ENCODE measurements at regions not wholly inside any gene's neighbourhood (a gene's known extent, or its start where the extent isn't known, plus 50 kb on each side); places are given as distances from the start of the nearest gene placed in this dataset.
A peak's percentile ranks its signal among the peaks of the same experiment; 100 is the strongest.

- no peak overlapping the region for H3K4me3 ChIP-seq
- no peaks in the 10 kb centered on the region for H3K36me3 ChIP-seq
- H3K27ac ChIP-seq = no peak overlapping the region
- no peak for DNase-seq (ENCODE audit: low spot score)
- no peak for TF ChIP-seq CTCF (IDR thresholded peaks at IDR 0.05)
- no peaks in the 10 kb centered on the region for H3K9me3 ChIP-seq
- peaks cover 0 to 33% of the 10 kb centered on the region in 2 donors for H3K4me1 ChIP-seq
- no peaks in the 10 kb centered on the region for H3K27me3 ChIP-seq
These were observed 261.5 kb downstream of the CYRIA start for GRCh38 chr2:16404146-16404545.

DNA sequence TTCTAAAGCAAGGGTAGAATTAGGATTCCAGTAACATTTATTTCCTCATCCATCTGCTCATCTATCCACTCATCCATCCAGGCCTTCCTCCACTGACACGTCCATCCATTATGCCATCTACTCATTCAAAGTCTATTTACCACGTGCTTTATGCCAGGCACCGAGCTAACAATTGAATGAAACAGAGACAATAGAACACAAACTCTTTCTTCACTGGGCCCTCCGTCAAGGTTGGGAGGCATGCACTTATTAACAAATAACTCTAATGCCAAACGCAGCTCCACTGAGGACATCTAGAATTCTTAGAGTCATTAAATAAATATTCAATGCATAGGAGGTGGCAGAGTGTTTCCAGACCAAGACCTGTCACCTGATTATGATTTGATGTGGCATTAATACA lies 262.7 kb downstream of the CYRIA start:
- TF ChIP-seq CTCF (IDR thresholded peaks at IDR 0.05) = no peak
- Histone ChIP-seq H3K4me3 (no peak overlapping the region), H3K9me3 (no peaks in the 10 kb centered on the region), H3K36me3 (no peaks in the 10 kb centered on the region), H3K27ac (no peak overlapping the region), H3K4me1 (peaks cover 0 to 22% of the 10 kb centered on the region in 2 donors), H3K27me3 (no peaks in the 10 kb centered on the region)
- DNase-seq (ENCODE audit: low spot score) = no peak

DNA sequence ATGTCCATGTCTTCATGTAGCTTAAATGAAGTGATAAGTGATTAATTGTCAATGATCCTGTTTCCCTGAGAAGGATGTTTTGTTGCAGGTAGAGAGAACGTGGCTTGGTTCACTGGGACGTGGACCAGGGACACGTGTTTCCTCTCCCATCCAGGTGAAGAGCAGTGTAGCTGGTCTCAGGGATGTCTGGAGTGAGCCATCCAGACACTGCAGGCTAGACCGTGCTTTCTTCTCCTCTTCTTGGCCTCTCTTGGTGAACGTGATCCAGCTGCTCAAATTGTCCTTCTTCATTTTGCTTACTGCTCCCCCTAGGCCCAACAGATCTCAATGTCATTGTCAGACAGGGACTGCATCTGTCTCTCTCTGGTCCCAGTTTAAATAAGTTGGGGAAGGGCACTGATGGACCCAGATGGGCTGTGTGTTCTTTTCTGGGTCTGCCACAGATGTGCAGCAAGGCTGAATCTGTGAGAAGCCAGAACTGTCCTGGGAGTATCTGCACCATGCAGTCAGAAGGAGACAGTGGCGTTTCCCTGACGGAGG lies 263.8 kb downstream of the CYRIA start:
- Histone ChIP-seq H3K36me3 (no peaks in the 10 kb centered on the region), H3K4me3 (no peak overlapping the region), H3K27me3 (no peaks in the 10 kb centered on the region), H3K9me3 (no peaks in the 10 kb centered on the region), H3K4me1 (peaks cover 0 to 12% of the 10 kb centered on the region in 2 donors), H3K27ac (no peak overlapping the region)
- DNase-seq (ENCODE audit: low spot score) = no peak
- TF ChIP-seq CTCF (IDR thresholded peaks at IDR 0.05) = no peak

DNA sequence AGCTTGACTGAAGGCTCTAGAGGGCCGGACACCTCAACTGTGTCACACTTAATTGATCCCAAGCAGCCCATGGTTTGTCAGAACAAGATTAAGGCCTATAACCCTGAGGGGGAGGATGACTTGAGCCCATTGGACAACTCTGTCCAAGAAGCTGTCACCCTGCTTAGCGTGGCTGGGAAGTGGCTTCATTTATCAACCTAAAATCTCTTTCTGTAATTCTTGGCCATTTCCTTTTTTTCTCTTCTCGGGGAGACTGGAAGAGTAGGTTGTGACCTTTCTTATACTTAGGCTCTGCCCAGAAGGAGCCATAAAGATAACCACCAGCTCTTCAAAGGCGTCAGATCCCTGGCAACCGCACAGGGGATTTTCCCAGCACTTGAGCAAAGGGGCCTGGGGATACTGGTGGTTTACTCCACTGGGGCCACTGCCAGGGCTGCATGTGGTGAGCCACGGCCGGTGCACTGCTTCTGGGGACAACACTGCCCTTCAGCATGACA lies 265.5 kb downstream of the CYRIA start:
- H3K27me3 ChIP-seq = no peaks in the 10 kb centered on the region
- no peak for TF ChIP-seq CTCF (IDR thresholded peaks at IDR 0.05)
- peaks cover 0 to 7% of the 10 kb centered on the region in 2 donors for H3K4me1 ChIP-seq
- no peak for DNase-seq (ENCODE audit: low spot score)
- H3K4me3 ChIP-seq = no peak overlapping the region
- H3K27ac ChIP-seq = peak overlapping the region in 1 of 2 donors; percentile 3
- H3K36me3 ChIP-seq = no peaks in the 10 kb centered on the region
- no peaks in the 10 kb centered on the region for H3K9me3 ChIP-seq

- no peak overlapping the region for H3K4me3 ChIP-seq
- no peaks in the 10 kb centered on the region for H3K36me3 ChIP-seq
- no peaks in the 10 kb centered on the region for H3K27me3 ChIP-seq
- TF ChIP-seq CTCF (IDR thresholded peaks at IDR 0.05) = no peak
- no peak for DNase-seq (ENCODE audit: low spot score)
- H3K4me1 ChIP-seq = peaks cover 0 to 7% of the 10 kb centered on the region in 2 donors
- H3K9me3 ChIP-seq = no peaks in the 10 kb centered on the region
- H3K27ac ChIP-seq = no peak overlapping the region
These were observed 267.1 kb downstream of the CYRIA start for GRCh38 chr2:16398486-16399043.
